WI38 (cell line): ENCODE measurements at regions not wholly inside any gene's neighbourhood (a gene's known extent, or its start where the extent isn't known, plus 50 kb on each side); places are given as distances from the start of the nearest gene placed in this dataset.

Source experiments
- H3K4me3 ChIP-seq: 2 replicates; pipeline ENCODE4 v1.5.1; 2011; ENCODE audit warnings: low read depth, mild to moderate bottlenecking, control low read depth, low read length
- TF ChIP-seq, protein P1 (sequence below): IDR thresholded peaks from 2 replicates; pipeline ENCODE4 v1.5.1; 2012; ENCODE audit warnings: low read depth, mild to moderate bottlenecking, control low read depth, low read length

- TF ChIP-seq, protein P1, sequence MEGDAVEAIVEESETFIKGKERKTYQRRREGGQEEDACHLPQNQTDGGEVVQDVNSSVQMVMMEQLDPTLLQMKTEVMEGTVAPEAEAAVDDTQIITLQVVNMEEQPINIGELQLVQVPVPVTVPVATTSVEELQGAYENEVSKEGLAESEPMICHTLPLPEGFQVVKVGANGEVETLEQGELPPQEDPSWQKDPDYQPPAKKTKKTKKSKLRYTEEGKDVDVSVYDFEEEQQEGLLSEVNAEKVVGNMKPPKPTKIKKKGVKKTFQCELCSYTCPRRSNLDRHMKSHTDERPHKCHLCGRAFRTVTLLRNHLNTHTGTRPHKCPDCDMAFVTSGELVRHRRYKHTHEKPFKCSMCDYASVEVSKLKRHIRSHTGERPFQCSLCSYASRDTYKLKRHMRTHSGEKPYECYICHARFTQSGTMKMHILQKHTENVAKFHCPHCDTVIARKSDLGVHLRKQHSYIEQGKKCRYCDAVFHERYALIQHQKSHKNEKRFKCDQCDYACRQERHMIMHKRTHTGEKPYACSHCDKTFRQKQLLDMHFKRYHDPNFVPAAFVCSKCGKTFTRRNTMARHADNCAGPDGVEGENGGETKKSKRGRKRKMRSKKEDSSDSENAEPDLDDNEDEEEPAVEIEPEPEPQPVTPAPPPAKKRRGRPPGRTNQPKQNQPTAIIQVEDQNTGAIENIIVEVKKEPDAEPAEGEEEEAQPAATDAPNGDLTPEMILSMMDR = no peak
These were observed 237.3 kb upstream of the ZBTB20 start for GRCh38 chr3:115384381-115384780.

DNA sequence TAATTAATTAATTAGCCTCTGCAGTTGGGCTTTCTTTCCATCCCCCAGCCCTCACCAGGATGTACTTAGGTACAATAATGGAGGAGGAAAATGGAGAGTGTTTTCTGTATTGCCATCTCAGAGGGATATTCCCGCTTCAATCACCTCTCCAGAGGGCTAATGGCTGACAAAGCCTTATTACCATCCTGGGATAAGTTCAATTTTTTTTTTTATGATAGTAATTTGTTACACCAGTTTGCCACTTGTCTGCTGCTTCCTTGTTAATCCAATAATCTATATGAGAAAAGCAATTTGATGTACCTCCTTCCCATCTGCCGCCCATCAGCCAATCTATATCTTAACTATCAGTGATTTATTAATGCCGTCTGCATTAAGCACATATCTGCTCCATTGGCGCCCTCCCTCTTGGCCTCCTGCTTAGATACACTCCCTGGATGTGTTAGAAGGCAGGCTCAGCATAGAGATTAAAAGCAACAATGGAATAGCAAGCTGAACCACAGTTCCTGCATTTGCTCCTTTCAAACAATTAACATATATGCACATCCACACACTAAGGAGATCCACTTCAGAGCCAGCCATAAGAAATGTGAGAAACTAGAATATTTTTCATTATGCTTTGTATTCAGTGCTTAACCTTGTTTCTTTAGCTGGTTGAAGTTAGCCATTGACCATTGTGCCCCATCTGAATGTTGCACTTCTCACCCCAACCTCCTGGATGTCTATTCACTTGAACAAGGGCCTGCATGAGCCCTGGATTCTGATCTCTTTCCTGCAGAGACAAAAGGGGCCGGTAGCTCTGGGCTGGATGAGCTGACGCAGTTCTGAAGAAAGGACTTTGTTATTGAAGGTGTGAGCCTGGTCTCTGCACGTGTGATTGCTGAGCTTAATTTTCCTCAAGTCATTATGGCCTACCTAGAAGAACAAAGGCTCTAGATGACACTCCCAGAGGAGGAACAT lies 237.3 kb upstream of the GAP43 start:
- no peak overlapping the region for H3K4me3 ChIP-seq
- TF ChIP-seq, protein P1 = no peak

More at GRCh38 chr3:115384381-115384780, 237.3 kb upstream of the ZBTB20 start:
- no peak overlapping the region for H3K4me3 ChIP-seq

DNA sequence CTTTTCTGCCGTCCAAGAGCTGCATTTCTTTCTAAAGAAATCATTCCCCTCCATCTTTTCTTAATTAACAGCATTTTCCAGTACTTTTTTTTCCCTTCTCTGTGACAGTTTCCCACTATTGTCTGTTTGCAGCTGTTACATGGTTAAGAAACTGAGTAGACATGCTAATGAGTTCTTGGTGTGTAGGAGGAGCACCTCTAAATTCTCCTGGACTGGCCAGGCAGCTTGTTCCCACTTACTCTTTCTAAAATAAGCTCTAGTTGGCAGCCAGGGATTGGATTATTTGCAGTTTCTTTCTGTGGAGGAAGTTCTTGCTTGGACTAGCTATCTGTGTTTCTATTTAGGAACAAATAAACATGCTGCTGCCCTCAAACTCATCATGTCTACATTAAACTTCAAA lies 235.1 kb upstream of the GAP43 start:
- H3K4me3 ChIP-seq = no peak overlapping the region
- TF ChIP-seq, protein P1 = no peak

DNA sequence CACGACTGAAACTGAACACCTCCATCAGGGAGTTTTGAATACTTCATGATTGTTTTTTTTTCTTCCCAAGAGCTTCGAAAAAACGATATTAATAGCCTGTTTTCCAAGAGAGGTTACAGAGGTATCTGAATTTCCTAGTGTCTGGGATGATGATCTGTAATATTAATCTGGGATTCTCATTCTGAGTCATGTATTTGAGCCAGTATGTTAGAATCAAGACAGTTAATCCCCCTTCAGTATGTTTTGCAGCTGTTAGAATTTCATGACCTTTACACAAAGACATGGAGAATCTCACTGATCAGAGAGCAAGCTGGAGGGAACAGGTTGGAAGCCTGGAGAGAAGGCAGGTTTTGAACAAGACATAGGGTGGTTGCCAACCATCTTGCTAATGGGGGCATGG lies 234.5 kb upstream of the GAP43 start:
- TF ChIP-seq, protein P1 = no peak
- H3K4me3 ChIP-seq = no peak overlapping the region

- TF ChIP-seq, protein P1 = no peak
- no peak overlapping the region for H3K4me3 ChIP-seq
These were observed 226.5 kb upstream of the GAP43 start for GRCh38 chr3:115396801-115397200.

GRCh38 chr3:115397433-115397832 lies 225.9 kb upstream of the GAP43 start:
- H3K4me3 ChIP-seq = no peak overlapping the region
- TF ChIP-seq, protein P1 = no peak

GRCh38 chr3:115398506-115398905 lies 224.8 kb upstream of the GAP43 start:
- TF ChIP-seq, protein P1 = no peak
- no peak overlapping the region for H3K4me3 ChIP-seq
